ENCODE measurements at regions not wholly inside any gene's neighbourhood (a gene's known extent, or its start where the extent isn't known, plus 50 kb on each side); places are given as distances from the start of the nearest gene placed in this dataset.

DNA sequence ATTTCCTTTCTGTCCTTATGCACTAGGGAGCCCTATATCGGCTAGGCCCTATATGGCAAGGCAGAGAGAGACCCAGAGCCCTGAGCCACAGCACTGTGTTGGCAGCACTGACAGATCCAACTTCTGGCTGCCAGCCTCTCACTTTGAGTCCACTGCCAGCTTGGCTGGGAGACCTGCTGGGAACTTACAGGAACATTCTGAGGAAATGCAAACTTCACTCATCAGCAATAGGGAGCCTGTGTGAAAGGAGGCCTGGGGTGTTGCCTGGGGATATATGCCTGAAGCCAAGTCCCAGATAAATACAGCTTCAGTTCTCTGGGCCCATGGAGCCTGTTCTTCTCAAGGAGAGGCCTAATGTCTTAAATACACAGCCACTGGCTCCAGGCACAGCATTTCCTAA is 78.0 kb downstream of the ADRB2 start:
- Mint-ChIP-seq H3K9me3 (ENCODE audit: insufficient read depth) (no peaks in the 10 kb centered on the region), H3K27ac (no peak overlapping the region), H3K4me3 (no peak overlapping the region), H3K4me1 (ENCODE audit: low read depth) (no peaks in the 10 kb centered on the region), H3K27me3 (ENCODE audit: low read depth) (peaks cover 7% of the 10 kb centered on the region), H3K36me3 (ENCODE audit: low read depth) (no peaks in the 10 kb centered on the region)
- ChIA-PET CTCF (no interaction called here), POLR2A (no interaction called here)
- no peak for DNase-seq
- no peak for ATAC-seq

DNA sequence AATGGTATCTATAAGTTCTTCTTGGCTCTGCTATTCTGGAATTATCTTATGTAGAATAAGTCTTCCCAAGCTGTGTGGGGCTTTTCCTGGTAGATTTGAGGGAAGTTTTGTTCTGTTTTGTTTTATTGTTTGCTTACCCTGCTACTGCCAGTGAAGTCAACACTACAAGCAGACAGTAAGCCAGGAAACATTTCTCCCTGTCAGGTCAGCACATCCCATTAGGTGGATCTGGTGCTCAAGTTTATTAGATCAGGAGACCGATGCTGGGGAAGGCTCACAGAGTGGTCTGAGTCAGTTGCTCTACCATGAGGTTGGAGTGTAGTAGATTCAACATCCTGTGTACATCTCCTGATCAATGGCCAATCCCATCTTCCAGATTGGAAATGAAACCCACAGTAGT is 79.1 kb downstream of the ADRB2 start:
- H3K9me3 Mint-ChIP-seq (ENCODE audit: insufficient read depth): no peaks in the 10 kb centered on the region
- H3K27me3 Mint-ChIP-seq (ENCODE audit: low read depth): peaks cover 7% of the 10 kb centered on the region
- H3K4me3 Mint-ChIP-seq: no peak overlapping the region
- peaks cover 6% of the 10 kb centered on the region for H3K4me1 Mint-ChIP-seq (ENCODE audit: low read depth)
- POLR2A ChIA-PET: no interaction called here
- DNase-seq (no peak), ATAC-seq (no peak)
- no peak overlapping the region for H3K27ac Mint-ChIP-seq
- H3K36me3 Mint-ChIP-seq (ENCODE audit: low read depth): no peaks in the 10 kb centered on the region
- CTCF ChIA-PET: no interaction called here

DNA sequence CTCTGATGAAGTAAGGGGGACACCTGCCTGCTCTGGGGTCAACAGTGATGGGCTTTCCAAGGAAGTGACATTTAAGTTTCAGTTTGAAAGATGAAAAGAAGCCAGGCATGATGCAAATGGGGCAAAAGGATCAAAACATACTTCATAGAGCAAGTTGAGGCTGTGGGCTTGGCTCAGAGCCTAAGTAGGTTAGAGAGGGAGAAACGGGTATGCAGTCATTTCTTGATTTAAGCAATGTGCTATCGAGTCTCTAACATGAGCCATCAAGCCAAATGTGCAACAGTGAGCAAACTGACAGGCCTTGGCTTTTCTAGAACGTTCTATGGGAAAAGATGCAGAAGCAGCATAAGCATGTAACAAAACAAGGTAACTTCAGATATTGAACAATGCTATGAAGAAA is 80.6 kb downstream of the ADRB2 start:
- ChIA-PET POLR2A (no interaction called here), CTCF (no interaction called here)
- DNase-seq: no peak
- no peaks in the 10 kb centered on the region for H3K9me3 Mint-ChIP-seq (ENCODE audit: insufficient read depth)
- H3K27ac Mint-ChIP-seq: no peak overlapping the region
- H3K4me3 Mint-ChIP-seq: no peak overlapping the region
- no peak for ATAC-seq
- peaks cover 9% of the 10 kb centered on the region for H3K4me1 Mint-ChIP-seq (ENCODE audit: low read depth)
- no peaks in the 10 kb centered on the region for H3K36me3 Mint-ChIP-seq (ENCODE audit: low read depth)
- peaks cover 7% of the 10 kb centered on the region for H3K27me3 Mint-ChIP-seq (ENCODE audit: low read depth)

DNA sequence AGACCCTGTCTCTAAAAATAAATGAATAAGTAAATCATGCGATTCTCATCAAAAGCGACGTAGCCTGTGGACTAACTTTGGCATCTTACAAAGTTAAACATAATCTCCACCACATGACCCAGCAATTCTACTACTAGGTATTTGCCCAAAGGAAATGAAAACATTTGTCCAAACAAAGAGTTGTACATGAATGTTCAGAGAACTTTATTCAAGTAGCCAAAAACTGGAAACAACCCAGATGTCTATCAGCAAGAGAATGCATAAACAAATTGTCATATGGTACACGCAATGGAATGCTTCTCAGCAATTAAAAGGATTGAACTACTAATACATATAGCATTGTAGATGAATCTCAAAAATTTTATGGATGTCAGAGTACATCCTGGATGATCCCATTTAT is 82.6 kb downstream of the ADRB2 start:
- H3K27me3 Mint-ChIP-seq (ENCODE audit: low read depth): peaks cover 5% of the 10 kb centered on the region
- H3K4me3 Mint-ChIP-seq: no peak overlapping the region
- DNase-seq (no peak), ATAC-seq (no peak)
- H3K9me3 Mint-ChIP-seq (ENCODE audit: insufficient read depth): no peaks in the 10 kb centered on the region
- CTCF ChIA-PET: no interaction called here
- POLR2A ChIA-PET: no interaction called here
- H3K4me1 Mint-ChIP-seq (ENCODE audit: low read depth): peaks cover 9% of the 10 kb centered on the region
- no peak overlapping the region for H3K27ac Mint-ChIP-seq
- no peaks in the 10 kb centered on the region for H3K36me3 Mint-ChIP-seq (ENCODE audit: low read depth)

DNA sequence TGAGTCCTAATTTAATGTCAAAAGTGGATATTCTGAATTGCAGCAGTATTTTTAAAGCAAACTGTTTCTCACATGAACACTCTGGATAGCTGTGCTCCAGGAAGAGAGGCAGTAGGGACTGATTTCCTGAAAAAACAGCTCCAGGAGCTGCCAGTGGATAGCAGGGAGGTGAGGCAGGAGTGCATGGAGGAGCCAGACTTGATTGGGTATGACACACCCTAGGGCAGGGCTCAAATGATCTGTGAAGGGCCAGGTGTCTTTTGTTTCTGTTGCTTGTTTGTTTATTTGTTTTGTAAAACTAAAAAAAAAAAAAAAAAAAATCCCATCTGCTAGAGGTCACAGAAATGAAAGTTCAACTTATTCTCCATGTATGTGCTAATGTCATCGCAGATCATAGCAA is 83.4 kb downstream of the ADRB2 start:
- ChIA-PET CTCF (no interaction called here), POLR2A (no interaction called here)
- H3K36me3 Mint-ChIP-seq (ENCODE audit: low read depth): no peaks in the 10 kb centered on the region
- H3K9me3 Mint-ChIP-seq (ENCODE audit: insufficient read depth): no peaks in the 10 kb centered on the region
- no peak overlapping the region for H3K4me3 Mint-ChIP-seq
- peaks cover 9% of the 10 kb centered on the region for H3K4me1 Mint-ChIP-seq (ENCODE audit: low read depth)
- no peak for ATAC-seq
- peaks cover 5% of the 10 kb centered on the region for H3K27me3 Mint-ChIP-seq (ENCODE audit: low read depth)
- no peak for DNase-seq
- H3K27ac Mint-ChIP-seq: no peak overlapping the region

DNA sequence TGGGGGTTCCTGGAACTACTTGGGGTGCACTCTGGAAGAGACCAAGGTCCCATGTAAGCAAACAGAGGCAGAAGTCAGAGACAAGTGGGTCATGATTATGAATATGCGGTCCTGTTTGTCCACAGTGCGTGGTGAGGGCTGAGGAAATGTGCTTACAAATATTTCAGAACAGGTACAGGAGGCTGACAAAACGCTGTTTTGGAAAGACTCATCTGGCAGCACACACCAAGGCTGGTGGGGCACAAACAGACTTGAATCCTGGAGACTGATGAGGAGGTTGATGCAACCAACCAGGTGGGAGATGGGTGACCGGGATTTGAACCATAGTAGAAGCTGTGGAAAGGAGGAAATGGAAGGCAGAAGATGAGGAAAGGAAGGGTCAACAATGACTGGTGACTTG is 83.8 kb downstream of the ADRB2 start:
- ATAC-seq: no peak
- H3K27ac Mint-ChIP-seq: no peak overlapping the region
- peaks cover 5% of the 10 kb centered on the region for H3K27me3 Mint-ChIP-seq (ENCODE audit: low read depth)
- ChIA-PET POLR2A (no interaction called here), CTCF (no interaction called here)
- no peak overlapping the region for H3K4me3 Mint-ChIP-seq
- DNase-seq: no peak
- no peaks in the 10 kb centered on the region for H3K36me3 Mint-ChIP-seq (ENCODE audit: low read depth)
- no peaks in the 10 kb centered on the region for H3K9me3 Mint-ChIP-seq (ENCODE audit: insufficient read depth)
- peaks cover 9% of the 10 kb centered on the region for H3K4me1 Mint-ChIP-seq (ENCODE audit: low read depth)

DNA sequence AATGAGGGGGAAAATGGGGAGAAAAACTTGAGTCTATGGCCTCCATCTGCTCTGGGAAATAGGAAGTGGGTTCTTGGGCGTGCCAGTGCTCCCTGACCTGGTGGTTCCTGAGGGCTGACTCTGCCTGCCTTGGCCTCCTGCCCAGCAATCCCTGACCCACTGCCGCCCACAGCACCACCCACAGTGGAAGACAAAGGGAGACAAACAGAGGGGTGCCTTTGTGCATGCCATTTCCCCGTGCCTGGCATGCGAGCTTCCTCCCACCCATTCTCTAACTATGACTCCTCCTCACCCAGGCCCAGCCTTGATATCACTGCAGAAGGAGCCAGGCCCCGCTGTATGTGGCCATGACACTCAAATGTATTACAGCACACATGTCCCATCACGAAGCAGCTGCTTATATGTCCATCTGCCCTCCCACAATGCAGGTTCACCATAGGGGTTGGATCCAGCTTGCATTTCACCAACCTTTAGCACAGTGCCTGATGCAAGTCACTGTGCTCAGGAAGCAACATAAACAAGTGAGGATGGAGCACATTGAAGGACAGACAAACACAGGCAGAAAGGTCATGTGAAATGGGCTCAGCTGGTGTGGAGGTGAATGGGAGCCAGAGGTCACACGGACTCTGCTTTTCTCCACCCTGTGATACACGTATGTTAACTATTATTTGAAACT is 84.4 kb downstream of the ADRB2 start:
- POLR2A ChIA-PET: no interaction called here
- Mint-ChIP-seq H3K27me3 (ENCODE audit: low read depth) (peaks cover 5% of the 10 kb centered on the region), H3K9me3 (ENCODE audit: insufficient read depth) (no peaks in the 10 kb centered on the region), H3K27ac (no peak overlapping the region), H3K4me1 (ENCODE audit: low read depth) (peaks cover 9% of the 10 kb centered on the region), H3K4me3 (no peak overlapping the region), H3K36me3 (ENCODE audit: low read depth) (no peaks in the 10 kb centered on the region)
- no peak for DNase-seq
- no peak for ATAC-seq
- CTCF ChIA-PET: no interaction called here

DNA sequence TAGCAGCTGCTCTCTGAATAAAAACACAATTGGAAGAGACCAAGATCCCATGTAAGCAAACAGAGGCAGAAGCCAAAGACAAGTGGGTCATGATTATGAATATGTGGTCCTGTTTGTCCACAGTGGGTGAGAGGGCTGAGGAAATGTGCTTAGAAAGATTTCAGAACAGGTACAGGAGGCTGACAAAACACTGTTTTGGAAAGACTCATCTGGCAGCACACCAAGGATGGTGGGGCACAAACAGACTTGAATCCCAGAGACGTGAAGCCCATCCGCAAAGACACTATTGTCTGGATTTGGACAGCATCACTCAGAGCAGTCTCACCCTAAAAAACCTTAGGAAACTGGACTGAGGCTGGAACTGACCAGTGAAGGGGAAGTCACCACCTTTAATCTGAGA is 85.0 kb downstream of the ADRB2 start:
- H3K27me3 Mint-ChIP-seq (ENCODE audit: low read depth): peaks cover 5% of the 10 kb centered on the region
- no peak for DNase-seq
- no peak overlapping the region for H3K27ac Mint-ChIP-seq
- ATAC-seq: no peak
- H3K36me3 Mint-ChIP-seq (ENCODE audit: low read depth): no peaks in the 10 kb centered on the region
- peaks cover 9% of the 10 kb centered on the region for H3K4me1 Mint-ChIP-seq (ENCODE audit: low read depth)
- ChIA-PET POLR2A (no interaction called here), CTCF (no interaction called here)
- no peaks in the 10 kb centered on the region for H3K9me3 Mint-ChIP-seq (ENCODE audit: insufficient read depth)
- no peak overlapping the region for H3K4me3 Mint-ChIP-seq

DNA sequence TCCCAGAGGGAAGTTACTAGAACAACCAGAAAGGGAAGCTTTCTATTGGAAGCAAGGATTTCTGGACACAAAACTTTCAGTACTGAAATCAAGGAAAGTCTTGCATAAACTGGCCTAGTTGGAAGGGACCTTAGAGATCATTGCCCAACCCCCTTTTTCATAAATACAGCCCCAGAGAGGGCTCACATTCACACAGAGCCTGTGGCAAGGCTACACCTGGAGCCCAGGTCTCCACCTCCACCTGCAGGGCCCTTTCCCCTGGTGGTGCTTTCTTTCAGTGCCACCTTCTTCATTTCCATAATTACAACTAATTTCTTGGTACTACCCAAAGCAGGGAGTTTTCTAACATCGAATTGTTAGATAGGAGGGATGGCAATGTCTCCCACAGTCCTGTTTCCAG is 85.7 kb downstream of the ADRB2 start:
- H3K4me3 Mint-ChIP-seq: no peak overlapping the region
- ChIA-PET POLR2A (no interaction called here), CTCF (no interaction called here)
- peaks cover 7% of the 10 kb centered on the region for H3K27me3 Mint-ChIP-seq (ENCODE audit: low read depth)
- no peaks in the 10 kb centered on the region for H3K36me3 Mint-ChIP-seq (ENCODE audit: low read depth)
- no peak for DNase-seq
- peaks cover 9% of the 10 kb centered on the region for H3K4me1 Mint-ChIP-seq (ENCODE audit: low read depth)
- no peaks in the 10 kb centered on the region for H3K9me3 Mint-ChIP-seq (ENCODE audit: insufficient read depth)
- ATAC-seq: no peak
- no peak overlapping the region for H3K27ac Mint-ChIP-seq

DNA sequence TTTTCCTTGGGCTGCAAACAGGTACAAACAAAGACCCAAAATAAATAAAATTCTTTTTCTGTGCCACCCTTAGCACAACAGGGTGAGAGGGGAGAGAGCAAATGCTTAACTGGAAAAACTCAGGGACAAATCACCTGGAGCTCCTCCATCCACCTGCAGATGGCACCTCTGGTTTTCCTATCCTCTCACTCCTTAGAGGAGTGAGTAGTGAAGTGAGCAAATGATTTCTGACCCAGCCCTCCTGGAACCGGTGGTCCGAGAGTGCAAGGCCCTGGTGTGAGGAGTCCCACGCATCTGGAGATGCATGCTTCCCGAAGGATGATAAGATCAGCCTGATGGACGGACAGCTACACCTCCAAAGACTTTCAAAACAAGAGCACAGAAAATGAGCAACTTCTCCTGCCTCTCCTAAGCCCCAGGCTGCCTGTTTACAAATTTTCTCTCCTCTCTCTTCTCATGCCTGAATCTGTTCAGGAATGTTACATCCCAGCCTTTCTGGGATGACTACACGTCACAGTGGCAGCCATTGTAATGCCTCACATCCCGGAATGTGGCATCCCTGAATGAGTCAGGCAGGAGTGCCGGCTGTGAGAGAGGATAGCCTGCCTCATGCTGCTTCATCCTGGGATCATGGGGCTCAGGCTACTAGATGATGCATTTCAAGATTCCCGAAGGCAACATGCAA is 86.4 kb downstream of the ADRB2 start:
- POLR2A ChIA-PET: no interaction called here
- no peaks in the 10 kb centered on the region for H3K9me3 Mint-ChIP-seq (ENCODE audit: insufficient read depth)

DNA sequence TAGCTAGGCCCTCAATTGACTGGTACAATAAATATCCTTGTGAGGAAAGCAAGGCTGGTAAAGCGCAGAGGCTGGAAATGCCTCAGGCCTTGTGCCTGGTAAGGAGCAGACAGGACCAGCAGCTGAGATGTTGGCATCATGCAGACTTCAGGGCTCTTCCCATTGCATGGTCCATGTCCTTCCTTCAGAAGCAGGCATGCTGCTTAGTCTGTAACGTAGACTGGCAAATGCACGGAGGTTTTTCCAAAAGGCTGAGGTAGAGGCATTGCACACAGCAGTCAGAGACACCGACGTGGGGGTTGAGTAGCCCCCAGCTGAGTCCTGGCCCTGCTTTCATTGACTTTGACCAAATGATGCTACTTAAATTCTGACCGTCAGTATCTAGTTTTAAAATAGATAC is 87.1 kb downstream of the ADRB2 start:
- DNase-seq: no peak
- CTCF ChIA-PET: interaction anchor here (0.9 to 1.3 kb wide), 2 partner anchors 44 to 182 kb away, joined by 3 read pairs; no protein-coding TSS in a partner anchor
- Mint-ChIP-seq H3K27me3 (ENCODE audit: low read depth) (peaks cover 6% of the 10 kb centered on the region), H3K4me1 (ENCODE audit: low read depth) (peaks cover 9% of the 10 kb centered on the region), H3K27ac (no peak overlapping the region), H3K4me3 (no peak overlapping the region), H3K9me3 (ENCODE audit: insufficient read depth) (no peaks in the 10 kb centered on the region), H3K36me3 (ENCODE audit: low read depth) (no peaks in the 10 kb centered on the region)
- POLR2A ChIA-PET: no interaction called here
- ATAC-seq: no peak

More for the DNA sequence above, 86.4 kb downstream of the ADRB2 start:
- CTCF ChIA-PET: interaction anchor here (1.3 kb wide), 1 partner anchor 181 kb away, joined by 3 read pairs; no protein-coding TSS in a partner anchor
- no peak for DNase-seq
- Mint-ChIP-seq H3K4me3 (no peak overlapping the region), H3K4me1 (ENCODE audit: low read depth) (peaks cover 9% of the 10 kb centered on the region), H3K27me3 (ENCODE audit: low read depth) (peaks cover 6% of the 10 kb centered on the region), H3K36me3 (ENCODE audit: low read depth) (no peaks in the 10 kb centered on the region), H3K27ac (no peak overlapping the region)
- ATAC-seq: no peak

DNA sequence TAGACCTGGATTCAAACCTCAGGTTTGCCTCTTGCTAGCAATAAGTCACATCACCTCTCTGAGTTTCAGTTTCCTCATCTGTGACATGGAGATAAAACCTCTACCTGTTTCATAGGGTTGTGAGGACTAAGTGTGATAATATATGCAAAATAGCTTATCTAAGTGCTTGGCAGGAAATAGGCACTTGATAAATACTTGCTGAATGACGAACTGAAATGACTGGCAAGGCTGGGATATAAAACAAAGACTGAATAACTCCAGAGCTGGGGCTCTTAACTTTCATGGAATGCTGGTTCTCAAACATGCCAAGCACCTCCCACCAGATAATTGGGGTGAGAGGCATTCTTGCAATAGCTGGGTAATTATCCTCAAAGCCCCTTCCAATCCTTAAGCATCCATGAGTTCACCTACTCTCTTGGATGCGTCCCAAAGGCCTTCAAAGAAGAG is 87.6 kb downstream of the ADRB2 start:
- ChIA-PET POLR2A (no interaction called here), CTCF (interaction anchor here (0.9 to 1.5 kb wide), 3 partner anchors 44 to 182 kb away, joined by 3 to 4 read pairs (median 3); no protein-coding TSS in a partner anchor)
- Mint-ChIP-seq H3K36me3 (ENCODE audit: low read depth) (no peaks in the 10 kb centered on the region), H3K9me3 (ENCODE audit: insufficient read depth) (no peaks in the 10 kb centered on the region), H3K4me1 (ENCODE audit: low read depth) (peaks cover 9% of the 10 kb centered on the region), H3K27ac (no peak overlapping the region), H3K27me3 (ENCODE audit: low read depth) (peaks cover 10% of the 10 kb centered on the region), H3K4me3 (no peak overlapping the region)
- DNase-seq (no peak), ATAC-seq (no peak)
